Subcutaneous abdominal adipose tissue (tissue), 5 donors: ENCODE measurements at regions not wholly inside any gene's neighbourhood (a gene's known extent, or its start where the extent isn't known, plus 50 kb on each side); places are given as distances from the start of the nearest gene placed in this dataset.

Source experiments
- H3K27ac ChIP-seq: one replicate; pipeline ENCODE4 v1.7.0; 2013; ENCODE audit warnings: low read depth, mild to moderate bottlenecking, inconsistent platforms, low read length, moderate library complexity
- H3K27me3 ChIP-seq, 5 donors: one replicate each; pipeline ENCODE4 v1.7.0; 2013; ENCODE audit warnings: low read length in 5 of 5, inconsistent platforms in 1 of 5; ENCODE audit not compliant: control insufficient read depth in 5 of 5, insufficient read depth in 4 of 5
- H3K36me3 ChIP-seq, 5 donors: one replicate each; pipeline ENCODE4 v1.7.0; 2013; ENCODE audit warnings: low read length in 5 of 5; ENCODE audit not compliant: control insufficient read depth in 5 of 5, insufficient read depth in 5 of 5
- H3K4me1 ChIP-seq, 5 donors: one replicate each; pipeline ENCODE4 v1.7.0; 2013; ENCODE audit warnings: low read length in 5 of 5, mild to moderate bottlenecking in 3 of 5, moderate library complexity in 1 of 5; ENCODE audit not compliant: control insufficient read depth in 5 of 5, insufficient read depth in 5 of 5
- H3K4me3 ChIP-seq, 5 donors: one replicate each; pipeline ENCODE4 v1.7.0; 2013; ENCODE audit warnings: low read length in 5 of 5, low read depth in 1 of 5
- H3K9ac ChIP-seq, 5 donors: one replicate each; pipeline ENCODE4 v1.7.0; 2013; ENCODE audit warnings: low read length in 5 of 5, mild to moderate bottlenecking in 4 of 5, moderate library complexity in 3 of 5
- H3K9me3 ChIP-seq, 5 donors: one replicate each; pipeline ENCODE4 v1.7.0; 2013; ENCODE audit warnings: low read length in 5 of 5; ENCODE audit not compliant: control insufficient read depth in 5 of 5
- donor health status: healthy.
- donor health status: healthy.
- donor health status: healthy.
- donor health status: healthy.
- donor health status: healthy.

- H3K36me3 ChIP-seq, result no peaks in the 10 kb centered on the region
- H3K27me3 ChIP-seq, result no peaks in the 10 kb centered on the region
- H3K4me3 ChIP-seq, result no peak overlapping the region
- H3K27ac ChIP-seq, result no peak overlapping the region
- H3K4me1 ChIP-seq, result no peaks in the 10 kb centered on the region
- no peak overlapping the region for H3K9ac ChIP-seq
- H3K9me3 ChIP-seq, result peaks cover 3 to 14% (median 8%) of the 10 kb centered on the region in 5 donors
These were observed 339.1 kb downstream of the SPATA31D1 start for GRCh38 chr9:82327641-82328040.

- H3K4me1 ChIP-seq, result no peaks in the 10 kb centered on the region
- H3K4me3 ChIP-seq, result no peak overlapping the region
- H3K36me3 ChIP-seq, result no peaks in the 10 kb centered on the region
- peaks cover 0 to 3% (median 1%) of the 10 kb centered on the region in 5 donors for H3K9me3 ChIP-seq
- H3K9ac ChIP-seq, result no peak overlapping the region
- no peak overlapping the region for H3K27ac ChIP-seq
- no peaks in the 10 kb centered on the region for H3K27me3 ChIP-seq
These were observed 342.5 kb downstream of the SPATA31D1 start for GRCh38 chr9:82331079-82331478.

- Histone ChIP-seq H3K27ac (no peak overlapping the region), H3K36me3 (no peaks in the 10 kb centered on the region), H3K9ac (no peak overlapping the region), H3K9me3 (peaks cover 0 to 3% (median 0%) of the 10 kb centered on the region in 5 donors), H3K4me1 (no peaks in the 10 kb centered on the region), H3K4me3 (no peak overlapping the region), H3K27me3 (no peaks in the 10 kb centered on the region)
These were observed 343.6 kb downstream of the SPATA31D1 start for GRCh38 chr9:82332018-82332773.

GRCh38 chr9:82332774-82333152 is 344.2 kb downstream of the SPATA31D1 start:
- Histone ChIP-seq H3K27ac (no peak overlapping the region), H3K9ac (no peak overlapping the region), H3K27me3 (no peaks in the 10 kb centered on the region), H3K36me3 (no peaks in the 10 kb centered on the region), H3K4me3 (no peak overlapping the region), H3K4me1 (no peaks in the 10 kb centered on the region), H3K9me3 (peaks cover 0 to under 1% (median 0%) of the 10 kb centered on the region in 5 donors)

- H3K4me3 ChIP-seq, result no peak overlapping the region
- no peak overlapping the region for H3K27ac ChIP-seq
These were observed 345.1 kb downstream of the SPATA31D1 start for GRCh38 chr9:82333671-82334070.

GRCh38 chr9:82334286-82334685 is 345.7 kb downstream of the SPATA31D1 start:
- no peaks in the 10 kb centered on the region for H3K36me3 ChIP-seq
- no peak overlapping the region for H3K4me3 ChIP-seq
- H3K9ac ChIP-seq, result no peak overlapping the region
- H3K27ac ChIP-seq, result no peak overlapping the region
- no peaks in the 10 kb centered on the region for H3K9me3 ChIP-seq
- H3K27me3 ChIP-seq, result no peaks in the 10 kb centered on the region
- H3K4me1 ChIP-seq, result peaks cover 0 to 6% (median 0%) of the 10 kb centered on the region in 5 donors

More at GRCh38 chr9:82333671-82334070, 345.1 kb downstream of the SPATA31D1 start:
- no peaks in the 10 kb centered on the region for H3K4me1 ChIP-seq
- H3K36me3 ChIP-seq, result no peaks in the 10 kb centered on the region
- H3K27me3 ChIP-seq, result no peaks in the 10 kb centered on the region
- H3K9me3 ChIP-seq, result no peaks in the 10 kb centered on the region
- no peak overlapping the region for H3K9ac ChIP-seq

- H3K27ac ChIP-seq, result no peak overlapping the region
- no peaks in the 10 kb centered on the region for H3K9me3 ChIP-seq
- no peaks in the 10 kb centered on the region for H3K27me3 ChIP-seq
- no peaks in the 10 kb centered on the region for H3K36me3 ChIP-seq
- H3K4me1 ChIP-seq, result peaks cover 0 to 9% (median 0%) of the 10 kb centered on the region in 5 donors
- H3K4me3 ChIP-seq, result no peak overlapping the region
- H3K9ac ChIP-seq, result no peak overlapping the region
These were observed 348.8 kb downstream of the SPATA31D1 start for GRCh38 chr9:82337351-82337750.

- Histone ChIP-seq H3K4me1 (peaks cover 0 to 9% (median 0%) of the 10 kb centered on the region in 5 donors), H3K27me3 (no peaks in the 10 kb centered on the region), H3K4me3 (no peak overlapping the region), H3K9me3 (peaks cover 0 to 8% (median 4%) of the 10 kb centered on the region in 5 donors), H3K9ac (no peak overlapping the region), H3K36me3 (no peaks in the 10 kb centered on the region), H3K27ac (no peak overlapping the region)
These were observed 353.5 kb downstream of the SPATA31D1 start for GRCh38 chr9:82342046-82342445.

GRCh38 chr9:82346040-82346439 is 357.5 kb downstream of the SPATA31D1 start:
- no peaks in the 10 kb centered on the region for H3K27me3 ChIP-seq
- no peaks in the 10 kb centered on the region for H3K36me3 ChIP-seq
- H3K9me3 ChIP-seq, result peaks cover 0 to 12% (median 4%) of the 10 kb centered on the region in 5 donors
- no peaks in the 10 kb centered on the region for H3K4me1 ChIP-seq
- no peak overlapping the region for H3K27ac ChIP-seq
- H3K9ac ChIP-seq, result no peak overlapping the region
- H3K4me3 ChIP-seq, result no peak overlapping the region

GRCh38 chr9:82353631-82354278 is 365.2 kb downstream of the SPATA31D1 start:
- H3K9ac ChIP-seq, result no peak overlapping the region
- H3K36me3 ChIP-seq, result no peaks in the 10 kb centered on the region
- no peaks in the 10 kb centered on the region for H3K4me1 ChIP-seq
- no peak overlapping the region for H3K4me3 ChIP-seq
- H3K27ac ChIP-seq, result no peak overlapping the region
- H3K27me3 ChIP-seq, result no peaks in the 10 kb centered on the region
- H3K9me3 ChIP-seq, result no peaks in the 10 kb centered on the region
